ENCODE measurements at regions not wholly inside any gene's neighbourhood (a gene's known extent, or its start where the extent isn't known, plus 50 kb on each side); places are given as distances from the start of the nearest gene placed in this dataset.

DNA sequence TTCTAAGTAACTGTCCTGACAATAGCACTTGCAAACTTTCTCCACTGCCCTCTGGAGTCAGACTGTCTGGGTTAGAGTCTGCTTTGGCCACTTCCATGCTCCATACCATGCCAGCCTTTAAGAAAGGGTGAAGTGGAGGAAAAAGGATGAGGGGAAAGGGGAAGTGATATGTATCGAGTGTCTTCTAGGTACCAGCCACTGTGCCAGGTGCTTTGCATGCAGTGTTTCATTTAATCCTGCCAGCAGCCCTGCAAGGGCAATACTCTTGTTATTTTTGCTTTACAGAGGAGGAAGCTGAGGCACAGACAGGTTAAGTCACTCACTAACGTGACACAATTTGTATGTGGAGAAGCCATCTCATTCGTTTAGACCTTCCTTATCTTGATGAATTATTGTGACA is 55.6 kb downstream of the RTL9 start:
- Histone ChIP-seq H3K4me2 (ENCODE audit: insufficient read depth, low read length) (no peak overlapping the region), H3K9ac (replicated peaks; ENCODE audit: extremely low read depth, insufficient read depth, low read length) (no peak overlapping the region), H3K27ac (ENCODE audit: insufficient read depth, low read depth, low read length) (no peak overlapping the region), H3K79me2 (ENCODE audit: control insufficient read depth, insufficient read depth, low read length) (no peaks in the 10 kb centered on the region), H3K9me3 (replicated peaks; ENCODE audit: control insufficient read depth, insufficient read depth, low read length) (no peaks in the 10 kb centered on the region), H3K36me3 (ENCODE audit: control insufficient read depth in 2 of 2, extremely low read depth in 1 of 2, insufficient read depth in 2 of 2, low read length in 2 of 2) (no peaks in the 10 kb centered on the region), H2AFZ (ENCODE audit: low read depth, low read length) (no peak overlapping the region), H3K27me3 (ENCODE audit: control insufficient read depth in 2 of 2, insufficient read depth in 2 of 2, low read length in 2 of 2) (no peaks in the 10 kb centered on the region), H3K4me3 (replicated peaks in 1 of 3; ENCODE audit: insufficient read depth in 1 of 3, low read depth in 1 of 3, low read length in 3 of 3) (no peak overlapping the region), H3K4me1 (ENCODE audit: control insufficient read depth, extremely low read depth, insufficient read depth, low read length) (peaks cover 6% of the 10 kb centered on the region), H3K9me1 (replicated peaks; ENCODE audit: control insufficient read depth, extremely low read depth, insufficient read depth, low read length) (no peaks in the 10 kb centered on the region), H4K20me1 (replicated peaks; ENCODE audit: control insufficient read depth, extremely low read depth, insufficient read depth, low read length) (no peaks in the 10 kb centered on the region)
- ChIA-PET CTCF (interaction anchor here (1.8 to 11.3 kb wide), 4 partner anchors 17 to 433 kb away, joined by 4 to 286 read pairs (median 42); no protein-coding TSS in a partner anchor), POLR2A (no interaction called here)
- no TSS peak for BruUV-seq (replicated peaks)
- TF ChIP-seq EZH2 (IDR thresholded peaks at IDR 0.05; ENCODE audit: borderline replicate concordance, low read depth, low read length, severe bottlenecking) (no peak), MYC (IDR thresholded peaks at IDR 0.05; ENCODE audit: low read depth, low read length) (no peak), POLR2A (IDR thresholded peaks at IDR 0.05; ENCODE audit: low read depth, low read length) (no peak), JUN (IDR thresholded peaks at IDR 0.05; ENCODE audit: borderline replicate concordance, insufficient read depth, insufficient read length, low read depth) (no peak)
- DNase-seq (ENCODE audit: low read depth, low spot score) = no peak
- dilution Hi-C loops (cut with MboI; ENCODE audit: extremely low pct_ligation_motif_present, low sequenced_read_pairs) (loop anchor here (10.0 kb wide), 1 partner anchor 259 kb away; no protein-coding TSS in a partner anchor), intact Hi-C loops (cut with micrococcal nuclease) (no loop called here)
- FAIRE-seq = no peak

DNA sequence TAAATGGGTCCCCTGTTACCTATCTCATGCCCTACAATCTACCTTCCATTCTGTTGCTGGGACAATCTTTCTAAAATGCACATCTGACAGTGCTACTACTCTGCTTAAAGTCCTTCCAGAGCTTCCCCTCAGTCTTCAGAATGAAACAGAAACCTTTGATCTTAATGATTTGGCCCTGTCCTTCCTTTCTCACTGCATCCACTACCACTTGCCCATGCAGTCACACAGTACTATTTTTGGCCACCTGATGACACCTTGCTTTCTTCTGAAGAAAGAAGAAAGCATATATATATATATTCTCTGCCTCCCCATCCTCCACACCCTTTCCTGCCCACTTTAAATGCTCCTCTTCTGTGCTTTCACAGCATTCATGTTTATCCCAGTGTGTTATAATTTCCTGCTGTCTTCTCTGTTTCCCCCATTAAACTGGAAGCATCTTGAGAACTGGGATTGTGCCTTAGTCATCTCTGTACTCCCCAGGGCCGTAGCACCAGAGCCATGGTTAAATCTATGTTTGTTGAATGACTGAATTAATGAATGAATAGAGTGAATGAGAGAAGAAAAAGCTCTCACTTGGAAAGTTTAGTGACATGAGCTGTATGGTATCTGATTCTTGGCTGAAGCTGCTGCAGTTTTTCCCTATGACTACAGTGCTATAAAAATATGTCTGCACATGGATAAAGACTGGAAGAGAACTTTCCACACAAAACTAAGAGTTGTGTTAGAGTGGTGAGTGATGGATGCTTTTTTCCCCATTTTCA is 56.2 kb downstream of the RTL9 start:
- H3K79me2 ChIP-seq (ENCODE audit: control insufficient read depth, insufficient read depth, low read length) = no peaks in the 10 kb centered on the region
- POLR2A ChIA-PET = no interaction called here
- intact Hi-C loops (cut with micrococcal nuclease) (no loop called here), dilution Hi-C loops (cut with MboI; ENCODE audit: extremely low pct_ligation_motif_present, low sequenced_read_pairs) (loop anchor here (10.0 kb wide), 1 partner anchor 260 kb away; no protein-coding TSS in a partner anchor)
- TF ChIP-seq JUN (IDR thresholded peaks at IDR 0.05; ENCODE audit: borderline replicate concordance, insufficient read depth, insufficient read length, low read depth) = no peak
- TF ChIP-seq, protein P1, sequence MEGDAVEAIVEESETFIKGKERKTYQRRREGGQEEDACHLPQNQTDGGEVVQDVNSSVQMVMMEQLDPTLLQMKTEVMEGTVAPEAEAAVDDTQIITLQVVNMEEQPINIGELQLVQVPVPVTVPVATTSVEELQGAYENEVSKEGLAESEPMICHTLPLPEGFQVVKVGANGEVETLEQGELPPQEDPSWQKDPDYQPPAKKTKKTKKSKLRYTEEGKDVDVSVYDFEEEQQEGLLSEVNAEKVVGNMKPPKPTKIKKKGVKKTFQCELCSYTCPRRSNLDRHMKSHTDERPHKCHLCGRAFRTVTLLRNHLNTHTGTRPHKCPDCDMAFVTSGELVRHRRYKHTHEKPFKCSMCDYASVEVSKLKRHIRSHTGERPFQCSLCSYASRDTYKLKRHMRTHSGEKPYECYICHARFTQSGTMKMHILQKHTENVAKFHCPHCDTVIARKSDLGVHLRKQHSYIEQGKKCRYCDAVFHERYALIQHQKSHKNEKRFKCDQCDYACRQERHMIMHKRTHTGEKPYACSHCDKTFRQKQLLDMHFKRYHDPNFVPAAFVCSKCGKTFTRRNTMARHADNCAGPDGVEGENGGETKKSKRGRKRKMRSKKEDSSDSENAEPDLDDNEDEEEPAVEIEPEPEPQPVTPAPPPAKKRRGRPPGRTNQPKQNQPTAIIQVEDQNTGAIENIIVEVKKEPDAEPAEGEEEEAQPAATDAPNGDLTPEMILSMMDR (IDR thresholded peaks at IDR 0.05; ENCODE audit: extremely low read depth in 1 of 2, insufficient read depth in 1 of 2, low read depth in 1 of 2, low read length in 2 of 2) = no peak
- no peak overlapping the region for H3K4me3 ChIP-seq (replicated peaks in 1 of 3; ENCODE audit: insufficient read depth in 1 of 3, low read depth in 1 of 3, low read length in 3 of 3)
- no peaks in the 10 kb centered on the region for H4K20me1 ChIP-seq (replicated peaks; ENCODE audit: control insufficient read depth, extremely low read depth, insufficient read depth, low read length)
- H3K27me3 ChIP-seq (ENCODE audit: control insufficient read depth in 2 of 2, insufficient read depth in 2 of 2, low read length in 2 of 2) = no peaks in the 10 kb centered on the region
- FAIRE-seq (no peak), DNase-seq (ENCODE audit: low read depth, low spot score) (no peak)
- peaks cover under 1% of the 10 kb centered on the region for H3K4me1 ChIP-seq (ENCODE audit: control insufficient read depth, extremely low read depth, insufficient read depth, low read length)
- H3K27ac ChIP-seq (ENCODE audit: insufficient read depth, low read depth, low read length) = no peak overlapping the region
- H3K9ac ChIP-seq (replicated peaks; ENCODE audit: extremely low read depth, insufficient read depth, low read length) = no peak overlapping the region
- no TSS peak for BruUV-seq (replicated peaks)
- no peak overlapping the region for H2AFZ ChIP-seq (ENCODE audit: low read depth, low read length)
- no peaks in the 10 kb centered on the region for H3K36me3 ChIP-seq (ENCODE audit: control insufficient read depth in 2 of 2, extremely low read depth in 1 of 2, insufficient read depth in 2 of 2, low read length in 2 of 2)
- no peaks in the 10 kb centered on the region for H3K9me1 ChIP-seq (replicated peaks; ENCODE audit: control insufficient read depth, extremely low read depth, insufficient read depth, low read length)
- H3K9me3 ChIP-seq (replicated peaks; ENCODE audit: control insufficient read depth, insufficient read depth, low read length) = no peaks in the 10 kb centered on the region
- CTCF ChIA-PET = interaction anchor here (1.8 to 11.3 kb wide), 3 partner anchors 18 to 269 kb away, joined by 4 to 286 read pairs (median 77); no protein-coding TSS in a partner anchor
- no peak overlapping the region for H3K4me2 ChIP-seq (ENCODE audit: insufficient read depth, low read length)
